Activated B cell treated with CpG ODN at 0.5 μM for 24 hours (primary cell): ENCODE measurements at regions not wholly inside any gene's neighbourhood (a gene's known extent, or its start where the extent isn't known, plus 50 kb on each side); places are given as distances from the start of the nearest gene placed in this dataset.

Experiments used
- ATAC-seq: fragments of 200-7000 bp; cut with Tn5 transposase; one replicate; pipeline ENCODE4 v1.10.0; 2021; ENCODE audit warnings: low read depth, mild to moderate bottlenecking, moderate library complexity
- CTCF ChIA-PET: fragments of 350-600 bp; sonication (Branson Sonifier 250); formaldehyde crosslinking; loops from one replicate; lab custom pipeline; 2021; ENCODE audit warnings: antibody characterized with exemption; lab: Charles Lee
- POLR2A ChIA-PET: fragments of 350-600 bp; sonication (Branson Sonifier 250); formaldehyde crosslinking; loops from one replicate; lab custom pipeline; 2021; ENCODE audit warnings: antibody characterized with exemption; lab: Charles Lee
- DNase-seq: peaks from one replicate; pipeline ENCODE4 v3.0.0; 2022
- H3K27ac Mint-ChIP-seq: one replicate; pipeline ENCODE4 v1.8.0; 2020; ENCODE audit warnings: mixed read lengths
- H3K27me3 Mint-ChIP-seq: one replicate; pipeline ENCODE4 v1.8.0; 2021; ENCODE audit warnings: mixed read lengths
- H3K36me3 Mint-ChIP-seq: one replicate; pipeline ENCODE4 v1.8.0; 2021; ENCODE audit warnings: low read depth, mixed read lengths
- H3K4me1 Mint-ChIP-seq: one replicate; pipeline ENCODE4 v1.8.0; 2021; ENCODE audit warnings: mixed read lengths
- H3K4me3 Mint-ChIP-seq: one replicate; pipeline ENCODE4 v1.8.0; 2020; ENCODE audit warnings: mild to moderate bottlenecking, mixed read lengths
- H3K9me3 Mint-ChIP-seq: one replicate; pipeline ENCODE4 v1.8.0; 2020; ENCODE audit warnings: mixed read lengths
- CTCF ChIP-seq: fragments of 200-600 bp; IDR thresholded peaks from one replicate; pipeline ENCODE4 v1.8.0; 2022; ENCODE audit warnings: antibody characterized with exemption, mild to moderate bottlenecking
- intact Hi-C: fragments of 100-400 bp; cut with micrococcal nuclease; formaldehyde crosslinking; loops from one replicate; pipeline ENCODE4 v1.15.1; 2024

GRCh38 chr7:58316-58715 lies 134.1 kb upstream of the FAM20C start:
- ChIA-PET POLR2A (no interaction called here), CTCF (no interaction called here)
- TF ChIP-seq CTCF: no peak
- ATAC-seq (no peak), DNase-seq (no peak)
- Mint-ChIP-seq H3K27me3 (peaks cover 4% of the 10 kb centered on the region), H3K4me1 (peaks cover 2% of the 10 kb centered on the region), H3K4me3 (no peak overlapping the region), H3K27ac (no peak overlapping the region), H3K36me3 (no peaks in the 10 kb centered on the region), H3K9me3 (no peaks in the 10 kb centered on the region)
- intact Hi-C loops: no loop called here

- H3K4me3 Mint-ChIP-seq: no peak overlapping the region
- CTCF ChIA-PET: no interaction called here
Observed at GRCh38 chr7:59079-60016, 133.0 kb upstream of the FAM20C start.

GRCh38 chr7:60017-60675 lies 132.2 kb upstream of the FAM20C start:
- intact Hi-C loops: no loop called here
- Mint-ChIP-seq H3K9me3 (no peaks in the 10 kb centered on the region), H3K27ac (no peak overlapping the region), H3K27me3 (peaks cover 4% of the 10 kb centered on the region), H3K36me3 (no peaks in the 10 kb centered on the region), H3K4me3 (no peak overlapping the region), H3K4me1 (peaks cover 10% of the 10 kb centered on the region)
- ATAC-seq (no peak), DNase-seq (no peak)
- ChIA-PET POLR2A (no interaction called here), CTCF (no interaction called here)
- no peak for TF ChIP-seq CTCF

More at GRCh38 chr7:59079-60016, 133.0 kb upstream of the FAM20C start:
- peaks cover 4% of the 10 kb centered on the region for H3K27me3 Mint-ChIP-seq
- no peak overlapping the region for H3K27ac Mint-ChIP-seq
- POLR2A ChIA-PET: no interaction called here
- intact Hi-C loops: no loop called here
- no peak for TF ChIP-seq CTCF
- H3K9me3 Mint-ChIP-seq: no peaks in the 10 kb centered on the region
- ATAC-seq: no peak
- peaks cover 10% of the 10 kb centered on the region for H3K4me1 Mint-ChIP-seq
- no peak for DNase-seq
- no peaks in the 10 kb centered on the region for H3K36me3 Mint-ChIP-seq

- intact Hi-C loops: no loop called here
- Mint-ChIP-seq H3K27ac (no peak overlapping the region), H3K4me3 (no peak overlapping the region), H3K36me3 (no peaks in the 10 kb centered on the region), H3K4me1 (peaks cover 10% of the 10 kb centered on the region), H3K27me3 (peaks cover 3% of the 10 kb centered on the region), H3K9me3 (no peaks in the 10 kb centered on the region)
- CTCF ChIA-PET: no interaction called here
- no peak for ATAC-seq
- no peak for DNase-seq
- POLR2A ChIA-PET: no interaction called here
- TF ChIP-seq CTCF: no peak
Observed at GRCh38 chr7:60706-61105, 131.7 kb upstream of the FAM20C start.

GRCh38 chr7:61111-61510 lies 131.3 kb upstream of the FAM20C start:
- TF ChIP-seq CTCF: no peak
- H3K9me3 Mint-ChIP-seq: no peaks in the 10 kb centered on the region
- H3K4me3 Mint-ChIP-seq: no peak overlapping the region
- ATAC-seq (no peak), DNase-seq (no peak)
- no peaks in the 10 kb centered on the region for H3K27me3 Mint-ChIP-seq
- intact Hi-C loops: no loop called here
- CTCF ChIA-PET: no interaction called here
- H3K27ac Mint-ChIP-seq: no peak overlapping the region
- H3K4me1 Mint-ChIP-seq: peaks cover 10% of the 10 kb centered on the region
- no peaks in the 10 kb centered on the region for H3K36me3 Mint-ChIP-seq
- POLR2A ChIA-PET: no interaction called here
